ENCODE measurements at regions not wholly inside any gene's neighbourhood (a gene's known extent, or its start where the extent isn't known, plus 50 kb on each side); places are given as distances from the start of the nearest gene placed in this dataset.

DNA sequence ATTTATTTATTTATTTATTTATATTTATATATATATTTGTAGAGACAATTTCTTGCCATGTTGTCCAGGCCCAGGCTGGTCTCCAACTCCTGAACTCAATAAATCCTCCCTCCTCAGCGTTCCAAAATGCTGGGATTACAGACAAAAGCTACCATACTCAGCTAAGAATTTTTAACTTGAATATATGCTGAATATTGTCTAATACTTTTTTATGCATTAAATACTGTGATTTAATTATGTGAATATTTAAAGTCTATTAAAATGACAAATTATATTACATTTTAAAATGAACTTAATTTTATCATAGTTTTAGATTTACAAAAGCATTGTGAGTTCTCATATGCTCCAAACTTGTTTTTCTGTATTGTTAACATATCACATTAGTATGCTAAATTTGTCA lies 1022.4 kb downstream of the GRIK2 start:
- no peak for TF ChIP-seq CREB1 (IDR thresholded peaks at IDR 0.05; ENCODE audit: low read depth)
- TF ChIP-seq POLR2A (IDR thresholded peaks at IDR 0.05; ENCODE audit: low read depth, low read length): no peak
- no peak for TF ChIP-seq CTCF (IDR thresholded peaks at IDR 0.05 in 2 of 3, conservative IDR thresholded peaks at IDR 0.05 in 1 of 3; ENCODE audit: control insufficient read depth in 2 of 3, extremely low read depth in 1 of 3, insufficient read depth in 1 of 3, low read depth in 3 of 3, low read length in 3 of 3)
- no peak for TF ChIP-seq SREBF1 (IDR thresholded peaks at IDR 0.05; ENCODE audit: low read length)
- no peak for TF ChIP-seq BHLHE40 (IDR thresholded peaks at IDR 0.05; ENCODE audit: borderline replicate concordance in 1 of 2, low read depth in 2 of 2, low read length in 1 of 2)
- no peak for TF ChIP-seq FOXM1 (IDR thresholded peaks at IDR 0.05; ENCODE audit: low read depth, low read length)
- no peak for TF ChIP-seq CEBPZ (IDR thresholded peaks at IDR 0.05; ENCODE audit: low read depth, low read length)
- TF ChIP-seq, protein P1, sequence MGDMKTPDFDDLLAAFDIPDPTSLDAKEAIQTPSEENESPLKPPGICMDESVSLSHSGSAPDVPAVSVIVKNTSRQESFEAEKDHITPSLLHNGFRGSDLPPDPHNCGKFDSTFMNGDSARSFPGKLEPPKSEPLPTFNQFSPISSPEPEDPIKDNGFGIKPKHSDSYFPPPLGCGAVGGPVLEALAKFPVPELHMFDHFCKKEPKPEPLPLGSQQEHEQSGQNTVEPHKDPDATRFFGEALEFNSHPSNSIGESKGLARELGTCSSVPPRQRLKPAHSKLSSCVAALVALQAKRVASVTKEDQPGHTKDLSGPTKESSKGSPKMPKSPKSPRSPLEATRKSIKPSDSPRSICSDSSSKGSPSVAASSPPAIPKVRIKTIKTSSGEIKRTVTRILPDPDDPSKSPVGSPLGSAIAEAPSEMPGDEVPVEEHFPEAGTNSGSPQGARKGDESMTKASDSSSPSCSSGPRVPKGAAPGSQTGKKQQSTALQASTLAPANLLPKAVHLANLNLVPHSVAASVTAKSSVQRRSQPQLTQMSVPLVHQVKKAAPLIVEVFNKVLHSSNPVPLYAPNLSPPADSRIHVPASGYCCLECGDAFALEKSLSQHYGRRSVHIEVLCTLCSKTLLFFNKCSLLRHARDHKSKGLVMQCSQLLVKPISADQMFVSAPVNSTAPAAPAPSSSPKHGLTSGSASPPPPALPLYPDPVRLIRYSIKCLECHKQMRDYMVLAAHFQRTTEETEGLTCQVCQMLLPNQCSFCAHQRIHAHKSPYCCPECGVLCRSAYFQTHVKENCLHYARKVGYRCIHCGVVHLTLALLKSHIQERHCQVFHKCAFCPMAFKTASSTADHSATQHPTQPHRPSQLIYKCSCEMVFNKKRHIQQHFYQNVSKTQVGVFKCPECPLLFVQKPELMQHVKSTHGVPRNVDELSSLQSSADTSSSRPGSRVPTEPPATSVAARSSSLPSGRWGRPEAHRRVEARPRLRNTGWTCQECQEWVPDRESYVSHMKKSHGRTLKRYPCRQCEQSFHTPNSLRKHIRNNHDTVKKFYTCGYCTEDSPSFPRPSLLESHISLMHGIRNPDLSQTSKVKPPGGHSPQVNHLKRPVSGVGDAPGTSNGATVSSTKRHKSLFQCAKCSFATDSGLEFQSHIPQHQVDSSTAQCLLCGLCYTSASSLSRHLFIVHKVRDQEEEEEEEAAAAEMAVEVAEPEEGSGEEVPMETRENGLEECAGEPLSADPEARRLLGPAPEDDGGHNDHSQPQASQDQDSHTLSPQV (IDR thresholded peaks at IDR 0.05): no peak
- no peak for TF ChIP-seq CEBPB (IDR thresholded peaks at IDR 0.05; ENCODE audit: borderline replicate concordance in 1 of 2, low read depth in 2 of 2, low read length in 2 of 2)
- no peak for TF ChIP-seq MLLT1 (IDR thresholded peaks at IDR 0.05)
